ENCODE measurements at regions not wholly inside any gene's neighbourhood (a gene's known extent, or its start where the extent isn't known, plus 50 kb on each side); places are given as distances from the start of the nearest gene placed in this dataset.

DNA sequence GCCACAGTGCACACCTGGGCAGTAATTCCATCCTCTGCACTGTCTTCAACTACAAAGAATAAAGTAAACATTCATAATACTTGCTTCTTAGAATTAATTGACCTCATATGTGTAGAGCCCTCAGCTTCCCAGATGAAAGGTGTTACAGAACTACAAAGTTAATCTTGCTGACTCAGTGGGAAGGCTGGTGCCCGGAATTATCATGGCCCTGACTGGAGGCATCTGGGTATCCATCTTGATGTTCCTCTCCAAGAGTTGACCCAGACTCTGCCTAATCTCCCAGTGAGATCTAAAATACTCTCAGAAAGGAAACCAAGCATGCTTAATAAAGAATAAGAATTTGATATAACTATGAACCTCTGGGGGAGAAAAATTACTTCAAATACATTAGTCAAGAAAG, 147.0 kb upstream of the ARID2 start:
- no peak for DNase-seq (ENCODE audit: insufficient read length, low spot score)
- no peak for TF ChIP-seq PAX5 (IDR thresholded peaks at IDR 0.05; ENCODE audit: insufficient read depth, low read length, severe bottlenecking)
- no peak for TF ChIP-seq TAF1 (IDR thresholded peaks at IDR 0.05; ENCODE audit: low read depth, low read length)
- no peak for TF ChIP-seq SPI1 (IDR thresholded peaks at IDR 0.05; ENCODE audit: low read depth, low read length)
- TF ChIP-seq POLR2A (IDR thresholded peaks at IDR 0.05; ENCODE audit: low read depth, low read length) = no peak
- TF ChIP-seq POLR2AphosphoS5 (IDR thresholded peaks at IDR 0.05; ENCODE audit: low read depth, low read length) = no peak
- TF ChIP-seq POU2F2 (IDR thresholded peaks at IDR 0.05; ENCODE audit: low read depth, low read length) = no peak
- no peak for FAIRE-seq

DNA sequence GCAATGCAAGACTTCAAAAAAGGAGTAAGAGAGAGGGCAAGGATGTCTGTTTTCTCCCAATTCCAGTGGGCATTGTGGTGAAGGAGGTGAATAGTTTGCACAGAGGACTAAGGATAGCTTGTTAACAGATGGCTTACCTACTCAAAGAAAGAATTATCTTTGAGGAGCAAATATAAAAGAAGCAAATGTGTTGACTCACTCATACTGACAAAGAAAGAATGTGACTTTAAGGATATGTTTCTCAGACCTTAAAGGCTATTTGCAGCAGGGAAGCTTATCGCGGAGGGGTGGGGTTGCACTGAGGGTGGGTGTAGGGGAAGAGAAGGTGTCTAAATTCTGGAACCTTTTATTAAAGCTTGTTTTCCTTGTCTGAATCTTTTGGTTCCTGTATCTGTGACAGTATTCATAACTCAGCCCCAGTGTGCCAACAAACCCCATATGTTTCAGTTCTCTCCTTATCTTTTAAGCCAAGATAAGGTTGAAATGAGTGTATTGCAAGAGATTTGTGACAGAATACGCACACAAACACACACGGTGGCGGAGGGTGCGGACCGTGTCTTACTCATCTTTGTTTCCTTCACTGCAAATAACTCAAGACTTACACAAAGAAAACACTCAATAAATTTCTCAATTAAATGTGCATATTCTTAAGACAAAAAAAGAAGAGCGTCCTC, 146.4 kb upstream of the ARID2 start:
- FAIRE-seq (no peak), DNase-seq (ENCODE audit: insufficient read length, low spot score) (no peak)
- TF ChIP-seq TAF1 (IDR thresholded peaks at IDR 0.05; ENCODE audit: low read depth, low read length) = no peak
- TF ChIP-seq SPI1 (IDR thresholded peaks at IDR 0.05; ENCODE audit: low read depth, low read length) = no peak
- TF ChIP-seq POLR2A (IDR thresholded peaks at IDR 0.05; ENCODE audit: low read depth, low read length) = no peak
- TF ChIP-seq PAX5 (IDR thresholded peaks at IDR 0.05; ENCODE audit: insufficient read depth, low read length, severe bottlenecking) = no peak
- TF ChIP-seq POLR2AphosphoS5 (IDR thresholded peaks at IDR 0.05; ENCODE audit: low read depth, low read length) = no peak
- TF ChIP-seq POU2F2 (IDR thresholded peaks at IDR 0.05; ENCODE audit: low read depth, low read length) = no peak

DNA sequence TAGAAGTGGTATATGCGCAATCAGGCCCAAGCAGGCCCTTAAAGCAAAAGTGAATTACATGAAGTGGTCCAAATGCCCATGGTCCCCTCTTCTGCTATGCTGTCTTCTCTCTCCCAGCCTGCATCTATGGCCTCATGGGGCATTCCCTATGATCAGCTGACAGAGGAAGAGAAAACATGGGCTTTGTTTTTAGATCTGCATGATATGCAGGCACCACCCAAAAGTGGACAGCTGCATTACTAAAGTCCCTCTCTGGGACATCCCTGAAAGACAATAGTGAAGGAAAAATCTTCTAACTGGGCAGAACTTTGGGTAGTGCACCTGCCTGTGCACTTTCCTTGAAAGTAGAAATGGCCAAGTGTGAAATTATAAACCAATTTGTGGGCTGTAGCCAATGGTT, 145.2 kb upstream of the ARID2 start:
- FAIRE-seq (no peak), DNase-seq (ENCODE audit: insufficient read length, low spot score) (no peak)
- TF ChIP-seq POU2F2 (IDR thresholded peaks at IDR 0.05; ENCODE audit: low read depth, low read length) (no peak), TAF1 (IDR thresholded peaks at IDR 0.05; ENCODE audit: low read depth, low read length) (no peak), POLR2A (IDR thresholded peaks at IDR 0.05; ENCODE audit: low read depth, low read length) (no peak), POLR2AphosphoS5 (IDR thresholded peaks at IDR 0.05; ENCODE audit: low read depth, low read length) (no peak), SPI1 (IDR thresholded peaks at IDR 0.05; ENCODE audit: low read depth, low read length) (no peak)

DNA sequence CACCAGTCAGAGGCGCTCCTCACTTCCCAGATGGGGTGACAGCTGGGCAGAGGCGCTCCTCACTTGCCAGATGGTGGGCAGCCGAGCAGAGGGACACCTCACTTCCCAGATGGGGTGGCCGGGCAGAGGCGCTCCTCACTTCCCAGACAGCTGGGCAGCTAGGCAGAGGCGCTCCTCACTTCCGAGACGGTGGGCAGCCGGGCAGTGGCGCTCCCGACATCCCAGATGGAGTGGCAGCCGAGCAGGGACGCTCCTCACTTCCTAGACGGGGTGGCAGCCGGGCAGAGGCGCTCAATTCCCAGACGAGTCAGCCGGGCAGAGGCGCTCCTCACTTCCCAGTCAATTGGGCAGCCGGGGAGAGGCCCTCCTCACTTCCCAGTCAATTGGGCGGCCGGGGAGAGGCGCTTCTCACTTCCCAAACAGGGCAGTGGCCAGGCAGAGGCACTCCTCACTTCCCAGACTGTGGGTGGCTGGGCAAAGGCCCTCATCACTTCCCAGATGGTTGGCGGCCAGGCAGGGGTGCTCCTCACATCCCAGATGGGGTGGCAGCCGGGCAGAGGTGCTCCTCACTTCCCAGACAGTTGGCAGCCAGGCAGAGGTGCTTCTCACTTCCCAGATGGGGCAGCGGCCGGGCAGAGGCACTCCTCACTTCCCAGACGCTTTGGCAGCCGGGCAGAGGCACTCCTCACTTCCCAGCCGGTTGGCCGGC, 143.8 kb upstream of the ARID2 start:
- DNase-seq (ENCODE audit: insufficient read length, low spot score) (no peak), FAIRE-seq (no peak)
- TF ChIP-seq PAX5 (IDR thresholded peaks at IDR 0.05; ENCODE audit: insufficient read depth, low read length, severe bottlenecking) = no peak
- TF ChIP-seq SPI1 (IDR thresholded peaks at IDR 0.05; ENCODE audit: low read depth, low read length) = no peak
- no peak for TF ChIP-seq POU2F2 (IDR thresholded peaks at IDR 0.05; ENCODE audit: low read depth, low read length)
- no peak for TF ChIP-seq TAF1 (IDR thresholded peaks at IDR 0.05; ENCODE audit: low read depth, low read length)
- TF ChIP-seq POLR2A (IDR thresholded peaks at IDR 0.05; ENCODE audit: low read depth, low read length) = no peak
- no peak for TF ChIP-seq POLR2AphosphoS5 (IDR thresholded peaks at IDR 0.05; ENCODE audit: low read depth, low read length)

DNA sequence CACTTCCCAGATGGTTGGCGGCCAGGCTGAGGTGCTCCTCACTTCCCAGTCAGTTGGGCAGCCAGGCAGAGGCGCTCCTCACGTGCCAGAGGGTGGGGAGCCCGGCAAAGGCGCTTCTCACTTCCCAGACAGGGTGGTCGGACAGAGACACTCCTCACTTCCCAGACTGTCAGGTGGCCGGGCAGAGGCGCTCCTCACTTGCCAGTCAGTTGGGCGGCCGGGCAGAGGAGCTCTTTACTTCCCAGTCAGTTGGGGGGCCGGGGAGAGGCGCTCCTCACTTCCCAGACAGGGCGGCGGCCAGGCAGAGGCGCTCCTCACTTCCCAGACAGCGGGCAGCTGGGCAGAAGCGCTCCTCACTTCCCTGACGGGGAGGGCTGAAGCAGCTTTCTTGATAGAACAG, 143.0 kb upstream of the ARID2 start:
- no peak for DNase-seq (ENCODE audit: insufficient read length, low spot score)
- no peak for FAIRE-seq
- TF ChIP-seq POLR2AphosphoS5 (IDR thresholded peaks at IDR 0.05; ENCODE audit: low read depth, low read length) = no peak
- TF ChIP-seq SPI1 (IDR thresholded peaks at IDR 0.05; ENCODE audit: low read depth, low read length) = no peak

DNA sequence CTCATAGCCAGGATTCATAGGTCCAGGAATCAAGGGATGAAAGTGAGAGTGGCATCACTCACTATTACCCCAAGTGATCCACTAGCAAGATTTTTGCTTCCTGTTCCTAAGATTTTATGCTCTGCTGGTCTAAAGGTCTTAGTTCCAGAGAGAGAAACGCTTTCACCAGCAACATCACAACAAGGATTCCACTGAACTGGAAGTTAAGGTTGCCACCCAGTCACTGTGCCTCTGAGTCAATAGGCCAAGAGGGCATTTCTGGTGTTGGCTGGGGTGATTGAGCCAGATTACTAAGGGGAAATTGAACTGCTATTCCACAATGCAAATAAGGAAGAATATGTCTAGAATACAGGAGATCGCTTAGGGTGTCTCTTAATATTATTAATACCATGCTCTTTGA, 142.5 kb upstream of the ARID2 start:
- FAIRE-seq = no peak
- TF ChIP-seq POLR2AphosphoS5 (IDR thresholded peaks at IDR 0.05; ENCODE audit: low read depth, low read length) = no peak
- TF ChIP-seq SPI1 (IDR thresholded peaks at IDR 0.05; ENCODE audit: low read depth, low read length) = no peak
- TF ChIP-seq PAX5 (IDR thresholded peaks at IDR 0.05; ENCODE audit: insufficient read depth, low read length, severe bottlenecking) = no peak
- DNase-seq (ENCODE audit: insufficient read length, low spot score) = no peak

DNA sequence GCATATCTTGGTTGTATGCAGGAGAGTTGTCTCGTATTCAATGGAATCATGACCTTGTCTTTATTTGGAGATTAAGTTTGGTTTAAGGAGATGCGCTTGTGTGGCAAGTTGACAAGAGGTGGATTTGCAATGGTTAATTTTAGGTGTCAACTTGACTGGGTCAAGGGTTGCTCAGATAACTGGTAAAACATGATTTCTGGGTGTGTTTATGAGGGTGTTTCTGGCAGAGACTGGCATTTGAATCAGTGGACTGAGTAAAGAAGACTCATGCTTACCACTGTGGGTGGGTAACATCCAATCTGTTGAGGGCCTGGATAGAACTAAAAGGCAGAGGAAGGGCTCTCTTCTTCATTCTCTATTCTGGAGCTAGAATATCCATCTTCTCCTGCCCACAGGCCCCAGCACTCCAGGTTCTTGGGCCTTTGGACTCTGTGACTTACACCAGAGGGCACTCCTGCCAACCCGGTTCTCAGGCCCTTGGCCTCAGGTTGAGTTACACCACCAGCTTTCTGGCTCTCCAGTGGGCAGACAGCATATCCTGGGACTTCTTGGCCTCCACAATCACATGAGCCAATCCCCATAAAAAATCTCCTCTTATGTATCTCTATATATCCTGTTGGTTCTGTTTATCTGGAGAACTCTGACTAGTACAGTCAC, 141.5 kb upstream of the ARID2 start:
- no peak for DNase-seq (ENCODE audit: insufficient read length, low spot score)
- FAIRE-seq = no peak
- TF ChIP-seq SPI1 (IDR thresholded peaks at IDR 0.05; ENCODE audit: low read depth, low read length) (no peak), POLR2AphosphoS5 (IDR thresholded peaks at IDR 0.05; ENCODE audit: low read depth, low read length) (no peak), TAF1 (IDR thresholded peaks at IDR 0.05; ENCODE audit: low read depth, low read length) (no peak), POU2F2 (IDR thresholded peaks at IDR 0.05; ENCODE audit: low read depth, low read length) (no peak), PAX5 (IDR thresholded peaks at IDR 0.05; ENCODE audit: insufficient read depth, low read length, severe bottlenecking) (no peak), POLR2A (IDR thresholded peaks at IDR 0.05; ENCODE audit: low read depth, low read length) (no peak)

DNA sequence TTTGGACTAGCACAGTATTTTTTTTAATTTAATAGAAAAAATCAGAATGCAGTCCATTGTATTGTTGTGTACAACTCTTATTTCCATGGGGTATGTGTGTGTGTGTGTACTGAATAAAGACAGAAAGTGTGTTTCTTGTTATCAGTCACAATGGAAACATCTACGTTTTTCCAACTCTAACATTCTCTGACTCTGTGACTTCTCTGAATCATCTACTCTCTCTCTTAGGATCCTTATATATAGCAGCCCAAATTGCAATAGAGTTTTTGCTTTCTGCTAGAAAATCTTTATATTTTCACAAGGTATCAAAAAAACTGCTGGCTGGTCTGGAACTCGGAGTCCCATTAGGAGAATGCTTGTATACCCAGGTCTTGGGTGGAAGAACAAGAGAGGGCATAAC, 138.9 kb upstream of the ARID2 start:
- TF ChIP-seq POLR2AphosphoS5 (IDR thresholded peaks at IDR 0.05; ENCODE audit: low read depth, low read length) = no peak
- FAIRE-seq = no peak
- no peak for DNase-seq (ENCODE audit: insufficient read length, low spot score)

DNA sequence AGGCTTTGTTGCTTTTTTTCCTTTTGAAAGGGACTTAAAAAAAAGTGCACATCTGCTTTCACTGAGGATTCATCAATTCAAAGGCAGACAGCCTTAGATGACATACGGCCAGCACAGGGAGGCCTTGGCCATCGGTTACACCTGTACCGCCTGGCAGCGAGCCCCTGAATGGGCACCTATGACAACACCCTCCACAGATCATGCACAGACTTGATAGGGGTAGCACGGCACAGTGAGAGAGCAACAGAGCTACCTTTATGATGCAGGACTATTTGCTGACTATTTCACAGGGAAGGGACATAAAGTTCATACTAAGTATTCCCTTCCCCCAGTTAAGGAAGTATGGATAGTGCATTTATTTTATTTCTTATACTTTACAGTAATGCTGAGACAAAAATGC, 137.9 kb upstream of the ARID2 start:
- DNase-seq (ENCODE audit: insufficient read length, low spot score) (no peak), FAIRE-seq (no peak)
- TF ChIP-seq POLR2A (IDR thresholded peaks at IDR 0.05; ENCODE audit: low read depth, low read length) (no peak), POU2F2 (IDR thresholded peaks at IDR 0.05; ENCODE audit: low read depth, low read length) (no peak), SPI1 (IDR thresholded peaks at IDR 0.05; ENCODE audit: low read depth, low read length) (no peak), TAF1 (IDR thresholded peaks at IDR 0.05; ENCODE audit: low read depth, low read length) (no peak), PAX5 (IDR thresholded peaks at IDR 0.05; ENCODE audit: insufficient read depth, low read length, severe bottlenecking) (no peak), POLR2AphosphoS5 (IDR thresholded peaks at IDR 0.05; ENCODE audit: low read depth, low read length) (no peak)

DNA sequence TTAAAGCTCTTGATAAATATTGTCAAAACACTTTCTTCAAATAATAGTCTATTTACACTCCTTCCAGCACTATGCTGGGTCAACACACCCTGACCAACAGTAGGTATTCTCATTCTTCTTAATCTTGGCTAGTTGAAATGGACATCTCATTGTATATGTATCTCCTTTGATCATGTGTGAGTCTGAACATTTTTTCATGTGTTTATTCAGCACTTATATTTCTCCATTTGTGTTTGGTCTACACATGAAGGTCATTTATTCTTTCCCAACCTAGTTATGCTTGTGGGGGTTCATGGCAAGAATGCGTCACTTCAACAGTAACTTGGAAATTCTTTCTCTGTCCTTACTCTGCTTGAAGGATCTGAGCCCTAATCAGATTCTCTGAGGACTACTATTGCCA, 133.1 kb upstream of the ARID2 start:
- no peak for FAIRE-seq
- no peak for TF ChIP-seq POLR2AphosphoS5 (IDR thresholded peaks at IDR 0.05; ENCODE audit: low read depth, low read length)
- no peak for TF ChIP-seq POLR2A (IDR thresholded peaks at IDR 0.05; ENCODE audit: low read depth, low read length)
- TF ChIP-seq SPI1 (IDR thresholded peaks at IDR 0.05; ENCODE audit: low read depth, low read length) = no peak
- TF ChIP-seq TAF1 (IDR thresholded peaks at IDR 0.05; ENCODE audit: low read depth, low read length) = no peak
- no peak for DNase-seq (ENCODE audit: insufficient read length, low spot score)

Measured in GM12891 (cell line).